ENCODE measurements at regions not wholly inside any gene's neighbourhood (a gene's known extent, or its start where the extent isn't known, plus 50 kb on each side); places are given as distances from the start of the nearest gene placed in this dataset.

- no peak for DNase-seq
- CTCF ChIA-PET, result interaction anchor here (0.6 kb wide), 1 partner anchor 43 kb away, joined by 4 read pairs; no protein-coding TSS in a partner anchor
- no peaks in the 10 kb centered on the region for H3K36me3 Mint-ChIP-seq (ENCODE audit: insufficient read depth, unreplicated experiment)
- H3K27me3 Mint-ChIP-seq (ENCODE audit: unreplicated experiment), result peaks cover 26% of the 10 kb centered on the region
- intact Hi-C loops (cut with micrococcal nuclease; ENCODE audit: unreplicated experiment), result no loop called here
- no peak overlapping the region for H3K27ac Mint-ChIP-seq (ENCODE audit: unreplicated experiment)
- no peaks in the 10 kb centered on the region for H3K4me1 Mint-ChIP-seq (ENCODE audit: low read depth, unreplicated experiment)
- no peak overlapping the region for H3K4me3 Mint-ChIP-seq (ENCODE audit: low read depth, unreplicated experiment)
- H3K9me3 Mint-ChIP-seq (ENCODE audit: low read depth, unreplicated experiment), result no peaks in the 10 kb centered on the region
- TF ChIP-seq CTCF (IDR thresholded peaks at IDR 0.05; ENCODE audit: unreplicated experiment), result no peak
- BruUV-seq (replicated peaks), result no TSS peak
Measured at GRCh38 chr9:99744132-99744531, 77.6 kb upstream of the NR4A3 start.

GRCh38 chr9:99745085-99745484 lies 76.6 kb upstream of the NR4A3 start:
- Mint-ChIP-seq H3K27me3 (ENCODE audit: unreplicated experiment) (peaks cover 26% of the 10 kb centered on the region), H3K9me3 (ENCODE audit: low read depth, unreplicated experiment) (no peaks in the 10 kb centered on the region), H3K4me1 (ENCODE audit: low read depth, unreplicated experiment) (no peaks in the 10 kb centered on the region), H3K36me3 (ENCODE audit: insufficient read depth, unreplicated experiment) (no peaks in the 10 kb centered on the region), H3K27ac (ENCODE audit: unreplicated experiment) (no peak overlapping the region), H3K4me3 (ENCODE audit: low read depth, unreplicated experiment) (no peak overlapping the region)
- intact Hi-C loops (cut with micrococcal nuclease; ENCODE audit: unreplicated experiment), result no loop called here
- CTCF ChIA-PET, result no interaction called here
- TF ChIP-seq CTCF (IDR thresholded peaks at IDR 0.05; ENCODE audit: unreplicated experiment), result no peak
- DNase-seq, result no peak
- BruUV-seq (replicated peaks), result no TSS peak

- no peaks in the 10 kb centered on the region for H3K4me1 Mint-ChIP-seq (ENCODE audit: low read depth, unreplicated experiment)
- no peaks in the 10 kb centered on the region for H3K36me3 Mint-ChIP-seq (ENCODE audit: insufficient read depth, unreplicated experiment)
- intact Hi-C loops (cut with micrococcal nuclease; ENCODE audit: unreplicated experiment), result no loop called here
- CTCF ChIA-PET, result no interaction called here
- BruUV-seq (replicated peaks), result no TSS peak
- no peaks in the 10 kb centered on the region for H3K9me3 Mint-ChIP-seq (ENCODE audit: low read depth, unreplicated experiment)
- H3K4me3 Mint-ChIP-seq (ENCODE audit: low read depth, unreplicated experiment), result no peak overlapping the region
- DNase-seq, result no peak
- peaks cover 13% of the 10 kb centered on the region for H3K27me3 Mint-ChIP-seq (ENCODE audit: unreplicated experiment)
- TF ChIP-seq CTCF (IDR thresholded peaks at IDR 0.05; ENCODE audit: unreplicated experiment), result no peak
- no peak overlapping the region for H3K27ac Mint-ChIP-seq (ENCODE audit: unreplicated experiment)
Measured at GRCh38 chr9:99746406-99746805, 75.3 kb upstream of the NR4A3 start.

- BruUV-seq (replicated peaks), result no TSS peak
- DNase-seq, result no peak
Measured at GRCh38 chr9:99748266-99748665, 73.4 kb upstream of the NR4A3 start.

More at GRCh38 chr9:99748266-99748665, 73.4 kb upstream of the NR4A3 start:
- Mint-ChIP-seq H3K27ac (ENCODE audit: unreplicated experiment) (no peak overlapping the region), H3K36me3 (ENCODE audit: insufficient read depth, unreplicated experiment) (no peaks in the 10 kb centered on the region), H3K4me1 (ENCODE audit: low read depth, unreplicated experiment) (no peaks in the 10 kb centered on the region), H3K27me3 (ENCODE audit: unreplicated experiment) (no peaks in the 10 kb centered on the region), H3K4me3 (ENCODE audit: low read depth, unreplicated experiment) (no peak overlapping the region), H3K9me3 (ENCODE audit: low read depth, unreplicated experiment) (no peaks in the 10 kb centered on the region)
- no peak for TF ChIP-seq CTCF (IDR thresholded peaks at IDR 0.05; ENCODE audit: unreplicated experiment)
- intact Hi-C loops (cut with micrococcal nuclease; ENCODE audit: unreplicated experiment), result no loop called here
- CTCF ChIA-PET, result no interaction called here
